HG03469 (cell line): ENCODE measurements at regions not wholly inside any gene's neighbourhood (a gene's known extent, or its start where the extent isn't known, plus 50 kb on each side); places are given as distances from the start of the nearest gene placed in this dataset.
"Not testable (repeated sequence)": the region's sequence is repeated elsewhere in the genome, so short reads cannot be mapped to it uniquely, and the experiment has no call there.

ENCODE experiments used
- ATAC-seq: cut with Tn5 transposase; IDR thresholded peaks from one replicate; pipeline ENCODE4 v1.9.1; 2021; ENCODE audit warnings: mild to moderate bottlenecking, moderate library complexity, moderate number of reproducible peaks; ENCODE audit not compliant: unreplicated experiment

- no peak for ATAC-seq
Measured at GRCh38 chr2:878245-878930, 72.3 kb upstream of the SNTG2 start.

- no peak for ATAC-seq
Measured at GRCh38 chr2:877747-878146, 72.9 kb upstream of the SNTG2 start.

DNA sequence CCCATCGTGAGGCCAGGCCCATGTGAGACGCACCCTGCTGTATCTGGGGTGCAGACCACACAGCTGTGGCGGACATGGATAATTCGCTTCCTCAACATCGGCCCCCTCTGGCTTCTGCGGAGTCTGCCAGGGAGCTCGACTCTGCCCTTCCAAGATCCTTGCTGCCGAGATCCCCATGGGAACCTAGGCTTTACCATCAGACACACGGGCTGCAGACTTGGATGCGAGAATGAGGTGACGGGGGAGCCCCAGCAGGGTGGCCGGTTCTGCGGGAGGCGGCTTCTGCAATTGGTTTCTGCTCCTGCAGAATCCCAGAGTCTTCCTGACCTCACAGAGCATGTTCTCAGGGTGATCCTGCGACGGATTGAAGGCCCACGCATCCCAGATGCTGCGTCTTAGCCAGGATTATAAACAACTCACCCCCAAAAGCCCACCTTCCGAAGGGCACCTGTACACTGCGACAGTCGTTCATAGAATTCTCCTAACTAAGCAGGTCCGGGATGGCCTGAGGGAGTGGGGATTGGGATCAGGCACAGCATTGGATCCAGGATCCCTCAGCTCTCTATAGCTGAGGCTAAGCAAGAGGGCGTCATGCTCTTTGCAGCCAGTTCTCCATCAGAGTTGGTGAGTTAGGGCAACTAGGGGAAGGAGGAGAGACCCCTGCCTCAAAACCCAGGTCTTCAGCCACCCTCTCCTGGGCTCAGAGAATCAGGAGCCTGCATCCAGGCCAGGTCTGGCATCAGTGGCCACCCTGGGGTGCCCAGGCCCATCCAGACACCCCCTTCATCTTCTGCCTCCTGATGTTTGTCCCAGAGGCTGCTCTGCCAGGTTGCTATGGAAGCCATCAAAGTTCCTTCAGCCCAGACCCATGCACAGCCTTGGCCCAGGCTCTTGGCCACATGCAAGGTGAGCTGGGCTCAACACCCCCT lies 74.7 kb upstream of the SNTG2 start:
- no peak for ATAC-seq

GRCh38 chr2:873651-874580 lies 76.7 kb upstream of the SNTG2 start:
- no peak for ATAC-seq

DNA sequence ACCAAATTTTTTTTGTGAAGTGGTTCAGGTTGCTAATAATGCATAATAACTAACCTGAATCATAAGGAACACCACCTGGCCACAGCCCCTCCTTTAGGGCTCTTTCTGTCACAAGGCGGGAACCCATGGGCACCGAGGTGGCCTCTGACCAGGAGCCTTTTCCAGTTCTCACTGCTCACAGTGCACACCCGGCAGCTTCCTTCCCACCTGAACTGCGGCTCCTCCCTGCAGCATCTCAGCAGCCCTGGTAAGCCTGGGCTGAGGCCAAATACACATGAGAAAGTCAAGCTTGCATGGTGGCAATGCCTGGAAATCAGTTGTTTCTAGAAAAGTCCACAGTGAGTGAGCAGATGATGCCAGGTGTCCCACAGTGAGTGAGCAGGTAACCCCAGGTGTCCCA lies 77.6 kb upstream of the SNTG2 start:
- no peak for ATAC-seq

DNA sequence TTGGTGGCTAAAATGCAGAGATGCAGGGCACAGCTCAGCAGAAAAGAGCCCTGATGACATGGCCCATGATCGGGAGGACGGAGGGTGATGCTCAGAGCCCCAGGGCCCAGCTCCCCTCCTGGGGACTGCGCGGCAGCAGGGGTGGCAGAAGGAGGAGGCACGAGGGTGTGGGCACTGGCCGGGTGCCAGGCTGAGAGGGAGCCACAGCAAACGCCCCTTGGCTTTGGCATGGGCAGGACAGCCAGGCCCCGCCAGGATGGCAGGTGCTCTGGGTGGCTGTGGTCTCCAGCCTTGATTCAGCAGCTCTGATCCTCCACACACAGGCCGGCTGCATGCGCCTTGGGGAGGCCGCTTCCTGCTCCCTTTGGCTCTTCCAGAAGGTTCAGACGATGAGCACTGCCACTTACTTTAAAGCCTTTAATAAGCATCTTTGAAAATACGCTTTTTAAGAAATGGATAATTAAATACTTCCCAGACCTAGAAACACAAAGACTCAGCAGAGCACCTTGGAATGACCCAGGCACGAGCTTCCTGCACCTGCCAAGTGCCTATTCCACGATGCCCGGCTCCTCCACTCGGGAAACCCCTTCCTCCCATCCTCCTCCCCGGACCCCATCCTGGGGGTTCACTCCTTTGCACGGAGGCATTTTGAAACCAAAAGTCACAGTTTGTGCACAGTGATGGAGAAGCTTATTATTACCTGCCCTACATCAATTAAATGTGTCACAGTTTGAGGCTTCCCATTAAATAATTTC lies 78.5 kb upstream of the SNTG2 start:
- no peak for ATAC-seq

DNA sequence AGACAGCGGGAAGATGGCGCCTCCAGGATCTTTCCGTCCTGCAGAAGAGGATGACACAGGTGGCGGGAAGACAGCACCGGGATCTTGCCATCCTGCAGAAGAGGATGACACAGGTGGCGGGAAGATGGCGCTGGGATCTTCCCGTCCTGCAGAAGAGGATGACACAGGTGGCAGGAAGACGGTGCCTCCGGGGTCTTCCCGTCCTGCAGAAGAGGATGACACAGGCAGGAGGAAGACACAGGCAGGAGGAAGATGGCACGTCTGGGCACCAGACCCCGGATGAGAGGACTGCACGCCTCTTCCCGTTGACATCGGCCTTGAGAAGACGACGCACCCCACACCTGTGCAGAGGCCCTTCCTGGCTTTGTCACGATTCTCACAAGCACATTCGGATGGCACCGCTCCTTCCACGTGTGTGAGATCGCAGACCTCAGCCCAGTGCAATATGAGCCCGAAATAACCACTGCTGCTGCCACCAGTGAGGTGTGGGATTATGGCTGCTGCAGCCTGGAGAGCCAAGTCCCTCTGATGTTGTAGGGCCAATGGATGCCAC lies 79.4 kb upstream of the SNTG2 start:
- ATAC-seq: no peak

DNA sequence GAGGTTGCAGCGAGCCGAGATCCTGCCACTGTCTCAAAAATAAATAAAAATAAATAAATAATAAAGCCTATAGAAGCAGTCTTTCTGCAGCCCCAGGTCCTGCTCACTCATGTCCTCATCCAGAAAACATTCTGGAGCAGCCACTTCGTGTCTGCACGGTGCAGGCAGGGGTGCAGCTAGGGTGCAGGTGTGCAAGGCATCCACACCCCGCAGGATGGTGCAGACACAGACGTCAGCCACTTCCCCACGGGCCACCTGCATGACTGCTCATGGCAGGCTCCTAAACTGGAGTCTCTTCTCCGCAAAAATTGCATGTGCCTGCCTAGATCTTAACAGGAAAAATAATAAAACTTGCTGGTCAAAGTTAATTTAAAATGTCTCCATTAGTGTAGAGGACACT lies 80.2 kb upstream of the SNTG2 start:
- ATAC-seq: no peak

DNA sequence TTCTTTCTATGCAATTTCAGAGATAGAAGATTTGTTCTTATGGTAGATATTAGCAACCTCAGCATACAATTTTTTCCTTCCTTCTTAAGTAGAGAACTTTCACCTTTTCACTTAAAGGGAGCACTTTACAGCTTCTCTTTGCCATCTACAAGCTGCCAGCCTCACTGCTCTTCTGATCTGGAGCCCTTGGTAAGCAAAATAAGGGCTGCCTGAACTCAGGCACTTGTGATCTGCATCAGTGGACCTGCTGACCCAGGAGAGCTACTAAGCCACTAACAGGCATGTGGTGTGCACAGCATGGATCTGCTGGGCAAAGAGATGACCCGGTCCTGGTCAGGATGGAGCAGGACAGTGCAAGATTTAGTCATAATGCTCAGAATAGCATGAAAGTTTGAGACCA lies 80.8 kb upstream of the SNTG2 start:
- no peak for ATAC-seq

- ATAC-seq: no peak
Measured at GRCh38 chr2:869357-869871, 81.2 kb upstream of the SNTG2 start.

GRCh38 chr2:868857-869256 lies 81.8 kb upstream of the SNTG2 start:
- ATAC-seq: not testable (repeated sequence)

DNA sequence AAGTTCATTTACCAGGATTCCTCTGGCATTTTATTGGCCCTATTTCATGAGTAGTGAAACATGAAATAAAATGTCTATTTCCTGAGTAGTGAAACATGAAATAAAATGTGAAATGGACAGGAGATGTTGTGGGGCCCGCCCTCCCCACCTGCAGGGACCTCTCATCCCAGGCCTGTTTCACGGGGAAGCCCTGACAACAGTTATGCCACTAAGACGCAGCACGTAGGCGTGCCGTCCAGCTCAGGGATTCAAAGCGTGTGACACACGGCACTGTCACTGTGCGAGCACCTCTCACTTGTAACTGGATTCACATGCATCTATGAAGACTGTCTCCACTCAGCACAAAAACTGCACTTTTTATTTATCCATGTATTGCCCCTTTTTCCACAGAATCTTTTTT lies 83.4 kb upstream of the SNTG2 start:
- no peak for ATAC-seq

GRCh38 chr2:866887-867286 lies 83.8 kb upstream of the SNTG2 start:
- no peak for ATAC-seq

DNA sequence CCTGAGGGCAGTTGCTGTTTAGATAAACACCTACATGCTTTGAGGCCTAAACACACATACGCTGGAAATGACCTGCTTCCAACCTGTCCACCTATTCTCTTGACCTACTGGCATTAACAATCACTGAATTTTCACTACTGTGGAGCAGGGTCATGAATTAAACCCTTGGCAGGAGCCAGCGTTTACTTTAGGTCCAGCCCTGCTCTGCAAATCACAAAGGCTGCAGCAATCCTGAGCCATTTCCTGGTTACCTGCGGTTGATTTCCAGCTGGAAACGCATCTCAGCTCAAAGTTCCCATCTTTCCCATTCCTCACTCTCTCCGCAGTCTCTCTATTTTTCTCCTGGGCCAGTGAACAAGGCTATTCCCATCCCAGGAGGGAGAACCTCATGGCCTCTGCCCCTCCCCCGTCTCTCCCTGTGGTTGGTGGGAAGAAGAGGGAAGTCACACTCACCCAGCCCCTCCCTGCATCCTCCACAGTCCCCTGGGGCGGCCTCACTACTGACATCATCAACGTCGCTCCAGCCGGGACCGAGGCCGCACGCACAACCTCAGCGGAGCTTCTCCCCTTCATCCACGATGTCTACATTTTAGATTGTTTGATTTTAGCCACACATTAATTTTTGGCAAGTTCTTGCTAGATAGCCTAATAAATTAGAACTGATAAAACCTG lies 84.5 kb upstream of the SNTG2 start:
- ATAC-seq: no peak

- ATAC-seq: no peak
Measured at GRCh38 chr2:864501-865106, 86.0 kb upstream of the SNTG2 start.

DNA sequence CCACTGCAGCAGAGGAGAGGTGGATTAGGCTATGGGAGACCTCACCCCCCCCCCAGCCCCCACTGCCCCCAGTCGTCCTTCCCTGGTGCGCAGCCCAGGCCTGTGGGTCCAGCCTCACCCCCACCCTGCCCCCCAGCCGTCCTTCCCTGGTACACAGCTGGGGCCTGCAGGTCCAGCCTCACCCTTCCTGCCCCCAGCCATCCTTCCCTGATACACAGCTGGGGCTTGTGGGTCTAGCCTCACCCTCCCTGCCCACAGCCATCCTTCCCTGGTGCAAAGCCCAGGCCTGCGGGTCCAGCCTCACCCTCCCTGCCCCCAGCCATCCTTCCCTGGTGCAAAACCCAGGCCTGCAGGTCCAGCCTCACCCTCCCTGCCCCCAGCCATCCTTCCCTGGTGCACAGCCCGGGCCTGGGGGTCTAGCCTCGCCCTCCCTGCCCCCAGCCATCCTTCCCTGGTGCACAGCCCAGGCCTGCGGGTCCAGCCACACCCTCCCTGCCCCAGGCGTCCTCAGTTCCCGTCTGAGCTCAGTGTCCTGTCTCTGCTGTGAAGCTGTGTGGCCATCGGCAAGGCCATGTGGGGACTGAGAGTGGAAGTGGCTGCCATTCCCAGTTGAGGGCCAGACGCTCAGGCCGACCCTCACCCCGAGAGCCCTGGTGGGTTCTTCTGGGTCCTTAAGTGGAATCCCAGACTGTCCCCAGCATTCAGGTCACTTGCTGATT lies 86.8 kb upstream of the SNTG2 start:
- no peak for ATAC-seq

DNA sequence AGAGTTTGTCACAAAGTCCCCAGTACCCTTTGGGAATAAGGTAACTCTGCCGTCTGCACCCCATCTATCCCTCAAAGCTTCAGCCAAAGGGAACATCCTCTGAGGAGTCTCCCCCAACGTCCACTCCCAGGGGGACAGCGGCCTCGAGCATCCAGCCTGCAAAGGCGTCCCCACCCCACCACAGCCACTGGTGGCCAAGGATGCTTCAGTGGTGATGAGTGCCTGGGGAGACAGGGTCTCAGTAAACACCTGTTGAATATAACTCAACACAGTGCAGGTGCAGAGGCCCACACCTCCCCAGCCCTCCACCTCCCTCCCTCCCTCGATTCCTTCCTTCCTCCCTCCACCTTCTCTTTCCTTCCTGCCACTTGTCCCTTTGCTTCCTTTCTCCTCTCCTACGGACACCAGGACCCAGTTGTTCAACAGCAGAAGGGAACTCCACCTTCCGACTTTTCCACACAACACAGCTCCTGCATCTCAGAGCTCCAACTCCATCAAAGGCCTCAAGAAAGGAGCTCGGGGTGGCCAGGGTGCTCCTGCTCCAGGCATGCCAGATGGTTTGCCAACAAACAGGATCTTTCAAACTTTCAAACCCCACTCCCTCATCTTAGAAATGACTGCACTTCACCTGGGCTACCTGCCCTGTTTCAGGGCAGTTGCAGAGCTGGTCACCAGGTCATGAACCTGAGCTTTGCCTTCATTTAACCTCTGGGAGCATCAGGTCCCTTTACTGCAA lies 87.8 kb upstream of the SNTG2 start:
- ATAC-seq: no peak

- ATAC-seq: no peak
Measured at GRCh38 chr2:862355-862687, 88.3 kb upstream of the SNTG2 start.
